Smooth muscle cell (in vitro differentiated cells): ENCODE measurements at regions not wholly inside any gene's neighbourhood (a gene's known extent, or its start where the extent isn't known, plus 50 kb on each side); places are given as distances from the start of the nearest gene placed in this dataset.

ENCODE experiments used
- DNase-seq: peaks from one replicate; lab custom pipeline; 2025; ENCODE audit not compliant: unreplicated experiment; lab: John Stamatoyannopoulos, UW
- H2AFZ ChIP-seq: fragments of 200-600 bp; sonication (generic); 2 replicates; pipeline ENCODE4 v1.6.0; 2016; ENCODE audit warnings: antibody characterized with exemption, low read depth, mild to moderate bottlenecking
- H3F3A ChIP-seq: fragments of 200-600 bp; sonication (generic); 2 replicates; pipeline ENCODE4 v1.6.0; 2017; ENCODE audit warnings: antibody characterized with exemption, low read depth
- H3K27ac ChIP-seq: fragments of 200-600 bp; sonication (generic); 2 replicates; pipeline ENCODE4 v1.5.1; 2016; ENCODE audit warnings: low read depth, mild to moderate bottlenecking
- H3K27me3 ChIP-seq: fragments of 200-600 bp; sonication (generic); 2 replicates; pipeline ENCODE4 v1.6.1; 2016; ENCODE audit warnings: low read depth, mild to moderate bottlenecking
- H3K36me3 ChIP-seq: fragments of 200-600 bp; sonication (generic); 2 replicates; pipeline ENCODE4 v1.5.1; 2016; ENCODE audit warnings: low read depth
- H3K4me1 ChIP-seq: fragments of 200-600 bp; sonication (generic); 2 replicates; pipeline ENCODE4 v1.5.1; 2016; ENCODE audit warnings: low read depth
- H3K4me2 ChIP-seq: fragments of 200-600 bp; sonication (generic); 2 replicates; pipeline ENCODE4 v1.6.0; 2016; ENCODE audit warnings: mild to moderate bottlenecking
- H3K4me3 ChIP-seq: fragments of 200-600 bp; sonication (generic); 2 replicates; pipeline ENCODE4 v1.5.1; 2016; ENCODE audit warnings: mild to moderate bottlenecking
- H3K79me2 ChIP-seq: fragments of 200-600 bp; sonication (generic); 2 replicates; pipeline ENCODE4 v1.6.0; 2016; ENCODE audit warnings: low read depth, mild to moderate bottlenecking
- H3K9ac ChIP-seq: fragments of 200-600 bp; sonication (generic); 2 replicates; pipeline ENCODE4 v1.6.0; 2016; ENCODE audit warnings: low read depth
- H3K9me3 ChIP-seq: fragments of 200-600 bp; sonication (generic); replicated peaks from 2 replicates; pipeline ENCODE4 v1.5.1; 2016; ENCODE audit warnings: low read depth
- H4K20me1 ChIP-seq: fragments of 200-600 bp; sonication (generic); 2 replicates; pipeline ENCODE4 v1.6.0; 2016; ENCODE audit warnings: low read depth
- CTCF ChIP-seq: fragments of 200-600 bp; sonication (generic); IDR thresholded peaks from 2 replicates; pipeline ENCODE4 v1.5.1; 2017; ENCODE audit warnings: borderline replicate concordance, mild to moderate bottlenecking, antibody characterized with exemption; ENCODE audit not compliant: insufficient read depth, poor library complexity, severe bottlenecking
- WGBS: methylation state at CpG from one replicate; pipeline ENCODE4 v1.1.7; 2016; ENCODE audit warnings: low lambda C conversion rate; 5-methylcytosine and 5-hydroxymethylcytosine counted together

GRCh38 chr6:135693811-135694370, 157.6 kb upstream of the PDE7B start:
- no peak overlapping the region for H3K4me3 ChIP-seq
- DNase-seq, result no peak
- H3K9me3 ChIP-seq, result no peaks in the 10 kb centered on the region
- no peaks in the 10 kb centered on the region for H3K4me1 ChIP-seq
- H3K27me3 ChIP-seq, result no peaks in the 10 kb centered on the region
- no peak overlapping the region for H3K27ac ChIP-seq
- no peaks in the 10 kb centered on the region for H4K20me1 ChIP-seq
- no peak overlapping the region for H3K4me2 ChIP-seq
- 90% methylated on average over 7 of the region's 7 CpGs for WGBS
- no peak for TF ChIP-seq CTCF
- no peaks in the 10 kb centered on the region for H3F3A ChIP-seq
- H3K9ac ChIP-seq, result no peak overlapping the region
- no peaks in the 10 kb centered on the region for H3K36me3 ChIP-seq
- no peaks in the 10 kb centered on the region for H3K79me2 ChIP-seq
- H2AFZ ChIP-seq, result no peak overlapping the region

- H3F3A ChIP-seq, result no peaks in the 10 kb centered on the region
- no peaks in the 10 kb centered on the region for H3K9me3 ChIP-seq
- 97% methylated on average over 3 of the region's 3 CpGs for WGBS
- no peak overlapping the region for H3K4me2 ChIP-seq
- no peaks in the 10 kb centered on the region for H3K27me3 ChIP-seq
- no peaks in the 10 kb centered on the region for H4K20me1 ChIP-seq
- TF ChIP-seq CTCF, result no peak
- H3K27ac ChIP-seq, result no peak overlapping the region
- no peak for DNase-seq
- H3K79me2 ChIP-seq, result no peaks in the 10 kb centered on the region
- H2AFZ ChIP-seq, result no peak overlapping the region
- no peak overlapping the region for H3K9ac ChIP-seq
- no peaks in the 10 kb centered on the region for H3K4me1 ChIP-seq
- no peaks in the 10 kb centered on the region for H3K36me3 ChIP-seq
- no peak overlapping the region for H3K4me3 ChIP-seq
Observed at GRCh38 chr6:135699705-135700104, 151.8 kb upstream of the PDE7B start.

- TF ChIP-seq CTCF, result no peak
- Histone ChIP-seq H2AFZ (no peak overlapping the region), H3K4me3 (no peak overlapping the region), H3K79me2 (no peaks in the 10 kb centered on the region), H3K27ac (no peak overlapping the region), H3K36me3 (no peaks in the 10 kb centered on the region), H3K27me3 (no peaks in the 10 kb centered on the region), H4K20me1 (no peaks in the 10 kb centered on the region), H3F3A (no peaks in the 10 kb centered on the region), H3K4me1 (no peaks in the 10 kb centered on the region), H3K4me2 (no peak overlapping the region), H3K9ac (no peak overlapping the region), H3K9me3 (no peaks in the 10 kb centered on the region)
- DNase-seq, result no peak
- WGBS, result 82% methylated on average over 3 of the region's 3 CpGs
Observed at GRCh38 chr6:135701426-135701825, 150.1 kb upstream of the PDE7B start.

GRCh38 chr6:135703007-135703406, 148.5 kb upstream of the PDE7B start:
- no peak for DNase-seq
- Histone ChIP-seq H3K79me2 (no peaks in the 10 kb centered on the region), H3K9me3 (no peaks in the 10 kb centered on the region), H4K20me1 (no peaks in the 10 kb centered on the region), H3F3A (no peaks in the 10 kb centered on the region), H3K4me3 (no peak overlapping the region), H3K9ac (no peak overlapping the region), H2AFZ (no peak overlapping the region), H3K4me2 (no peak overlapping the region), H3K27ac (no peak overlapping the region), H3K27me3 (no peaks in the 10 kb centered on the region), H3K4me1 (no peaks in the 10 kb centered on the region), H3K36me3 (no peaks in the 10 kb centered on the region)
- WGBS, result 96% methylated on average over 1 of the region's 1 CpG
- TF ChIP-seq CTCF, result no peak
